IMR-90 (cell line): ENCODE measurements at regions not wholly inside any gene's neighbourhood (a gene's known extent, or its start where the extent isn't known, plus 50 kb on each side); places are given as distances from the start of the nearest gene placed in this dataset.

Source experiments
- ATAC-seq: fragments of 200-7000 bp; cut with Tn5 transposase; 2 replicates; pipeline ENCODE4 v1.9.1; 2020; ENCODE audit warnings: low read depth, mild to moderate bottlenecking, moderate library complexity
- BruUV-seq: library from RNA; stranded (reverse); fragments of 400-500 nt; replicated peaks from 2 replicates; lab custom pipeline; 2021; lab: Mats Ljungman, UMichigan
- CTCF ChIA-PET: fragments of 300-600 bp; formaldehyde crosslinking; extraction: SDS; loops from one replicate; lab custom pipeline; 2021; ENCODE audit warnings: antibody characterized with exemption; lab: Yijun Ruan, JAX
- POLR2A ChIA-PET: fragments of 300-600 bp; sonication (Branson Sonifier 250); formaldehyde crosslinking; loops from one replicate; lab custom pipeline; 2022; ENCODE audit warnings: antibody characterized with exemption; ENCODE audit not compliant: unreplicated experiment; lab: Charles Lee
- DNase-seq: peaks from one replicate; pipeline ENCODE4 v3.0.0; 2013
- H2AFZ ChIP-seq: replicated peaks from 2 replicates; pipeline ENCODE3; 2013; ENCODE audit warnings: low read length, mild to moderate bottlenecking; ENCODE audit not compliant: poor library complexity
- H2AK5ac ChIP-seq: 2 replicates; pipeline ENCODE4 v1.6.1; 2013; ENCODE audit warnings: low read depth, low read length, inconsistent platforms
- H2AK9ac ChIP-seq: replicated peaks from 2 replicates; pipeline ENCODE3; 2013; ENCODE audit warnings: mild to moderate bottlenecking, low read depth, low read length, moderate library complexity; ENCODE audit not compliant: poor library complexity
- H2BK120ac ChIP-seq: 2 replicates; pipeline ENCODE4 v1.6.1; 2013; ENCODE audit warnings: low read depth, low read length, inconsistent platforms
- H2BK15ac ChIP-seq: 3 replicates; pipeline ENCODE4 v1.6.1; 2013; ENCODE audit warnings: low read depth, low read length, inconsistent platforms
- H2BK20ac ChIP-seq: 2 replicates; pipeline ENCODE4 v1.6.1; 2013; ENCODE audit warnings: low read depth, mild to moderate bottlenecking, inconsistent platforms, low read length, moderate library complexity
- H2BK5ac ChIP-seq: 2 replicates; pipeline ENCODE4 v1.6.1; 2013; ENCODE audit warnings: mild to moderate bottlenecking, low read depth, low read length, inconsistent platforms; ENCODE audit not compliant: poor library complexity, severe bottlenecking
- H3K14ac ChIP-seq: replicated peaks from 2 replicates; pipeline ENCODE4 v1.6.1; 2013; ENCODE audit warnings: low read depth, low read length, inconsistent platforms
- H3K18ac ChIP-seq: 2 replicates; pipeline ENCODE4 v1.6.1; 2013; ENCODE audit warnings: low read depth, low read length, control low read depth
- H3K23ac ChIP-seq: 2 replicates; pipeline ENCODE4 v1.6.1; 2013; ENCODE audit warnings: low read depth, low read length, inconsistent platforms
- H3K27ac ChIP-seq: 2 replicates; pipeline ENCODE4 v1.5.1; 2013; ENCODE audit warnings: mild to moderate bottlenecking, control low read depth, low read length; ENCODE audit not compliant: insufficient read depth
- H3K27me3 ChIP-seq: 2 replicates; pipeline ENCODE4 v1.6.1; 2013; ENCODE audit warnings: low read length; ENCODE audit not compliant: control insufficient read depth, insufficient read depth
- H3K36me3 ChIP-seq: 2 replicates; pipeline ENCODE4 v1.6.1; 2013; ENCODE audit warnings: low read length, mixed read lengths; ENCODE audit not compliant: control insufficient read depth, insufficient read depth
- H3K4ac ChIP-seq: 2 replicates; pipeline ENCODE4 v1.6.1; 2013; ENCODE audit warnings: low read depth, low read length, inconsistent platforms
- H3K4me1 ChIP-seq: 2 replicates; pipeline ENCODE4 v1.6.1; 2013; ENCODE audit warnings: low read length, mixed read lengths; ENCODE audit not compliant: control insufficient read depth, insufficient read depth
- H3K4me2 ChIP-seq: 2 replicates; pipeline ENCODE4 v1.6.1; 2013; ENCODE audit warnings: low read depth, mild to moderate bottlenecking, control low read depth, low read length, moderate library complexity
- H3K4me3 ChIP-seq: 2 replicates; pipeline ENCODE4 v1.5.1; 2013; ENCODE audit warnings: low read depth, mild to moderate bottlenecking, control low read depth, low read length, moderate library complexity; ENCODE audit not compliant: insufficient read depth
- H3K56ac ChIP-seq: 2 replicates; pipeline ENCODE4 v1.6.1; 2013; ENCODE audit warnings: low read length, inconsistent platforms; ENCODE audit not compliant: insufficient read depth; ENCODE audit errors: extremely low read depth
- H3K79me1 ChIP-seq, 2 experiments: 2 replicates each; pipeline ENCODE4 v1.6.1; 2013; ENCODE audit warnings: low read length in 2 of 2, inconsistent platforms in 1 of 2, low read depth in 1 of 2
- H3K9ac ChIP-seq: 2 replicates; pipeline ENCODE4 v1.6.1; 2013; ENCODE audit warnings: low read depth, low read length, control low read depth
- H3K9me1 ChIP-seq: 2 replicates; pipeline ENCODE4 v1.6.1; 2013; ENCODE audit warnings: low read length, inconsistent platforms; ENCODE audit not compliant: insufficient read depth
- H3K9me3 ChIP-seq: 2 replicates; pipeline ENCODE4 v1.6.1; 2013; ENCODE audit warnings: low read length; ENCODE audit not compliant: control insufficient read depth, insufficient read depth
- H4K20me1 ChIP-seq: 2 replicates; pipeline ENCODE4 v1.6.1; 2013; ENCODE audit warnings: low read length, inconsistent platforms; ENCODE audit not compliant: insufficient read depth
- H4K5ac ChIP-seq: 2 replicates; pipeline ENCODE4 v1.6.1; 2013; ENCODE audit warnings: mild to moderate bottlenecking, low read depth, low read length, control low read depth
- H4K8ac ChIP-seq, 2 experiments: 2 replicates each; pipeline ENCODE4 v1.6.1; 2013; ENCODE audit warnings: low read depth in 2 of 2, low read length in 2 of 2, control low read depth in 1 of 2, inconsistent platforms in 1 of 2
- H4K91ac ChIP-seq: 2 replicates; pipeline ENCODE4 v1.6.1; 2013; ENCODE audit warnings: low read depth, low read length, inconsistent platforms; ENCODE audit not compliant: insufficient read depth
- CEBPB ChIP-seq: IDR thresholded peaks from 2 replicates; pipeline ENCODE4 v1.6.1; 2012; ENCODE audit warnings: low read depth, low read length, improper control_type of control experiment
- POLR2A ChIP-seq: IDR thresholded peaks from 2 replicates; pipeline ENCODE4 v1.6.1; 2012; ENCODE audit warnings: mild to moderate bottlenecking, low read depth, low read length
- WGBS, 2 experiments: methylation state at CpG; one replicate each; pipeline versions ENCODE4 v1.1.5 to v1.1.7; 2013; ENCODE audit warnings: missing lambda C conversion rate in 2 of 2; ENCODE audit not compliant: insufficient read length in 1 of 2; ENCODE audit errors: extremely low coverage in 2 of 2; 5-methylcytosine and 5-hydroxymethylcytosine counted together
- dilution Hi-C: fragments of 300-500 bp; cut with HindIII; formaldehyde crosslinking; loops from one replicate; pipeline ENCODE4 v1.14.3; 2018; ENCODE audit warnings: low sequenced_read_pairs; ENCODE audit not compliant: unreplicated experiment
- in situ Hi-C: fragments of 300-500 bp; cut with MboI; formaldehyde crosslinking; loops from 3 replicates; pipeline ENCODE4 v1.14.3; 2019; ENCODE audit warnings: low sequenced_read_pairs, inconsistent platforms, mixed read lengths
- intact Hi-C: fragments of 100-400 bp; cut with micrococcal nuclease; formaldehyde crosslinking; loops from 2 replicates; pipeline ENCODE4 v1.10.0; 2022
- TF ChIP-seq, protein P1 (sequence below): fragments of 150-350 bp; IDR thresholded peaks from 2 replicates; pipeline ENCODE4 v1.6.1; 2016; ENCODE audit warnings: low read depth, mild to moderate bottlenecking, low read length, moderate library complexity, borderline replicate concordance

DNA sequence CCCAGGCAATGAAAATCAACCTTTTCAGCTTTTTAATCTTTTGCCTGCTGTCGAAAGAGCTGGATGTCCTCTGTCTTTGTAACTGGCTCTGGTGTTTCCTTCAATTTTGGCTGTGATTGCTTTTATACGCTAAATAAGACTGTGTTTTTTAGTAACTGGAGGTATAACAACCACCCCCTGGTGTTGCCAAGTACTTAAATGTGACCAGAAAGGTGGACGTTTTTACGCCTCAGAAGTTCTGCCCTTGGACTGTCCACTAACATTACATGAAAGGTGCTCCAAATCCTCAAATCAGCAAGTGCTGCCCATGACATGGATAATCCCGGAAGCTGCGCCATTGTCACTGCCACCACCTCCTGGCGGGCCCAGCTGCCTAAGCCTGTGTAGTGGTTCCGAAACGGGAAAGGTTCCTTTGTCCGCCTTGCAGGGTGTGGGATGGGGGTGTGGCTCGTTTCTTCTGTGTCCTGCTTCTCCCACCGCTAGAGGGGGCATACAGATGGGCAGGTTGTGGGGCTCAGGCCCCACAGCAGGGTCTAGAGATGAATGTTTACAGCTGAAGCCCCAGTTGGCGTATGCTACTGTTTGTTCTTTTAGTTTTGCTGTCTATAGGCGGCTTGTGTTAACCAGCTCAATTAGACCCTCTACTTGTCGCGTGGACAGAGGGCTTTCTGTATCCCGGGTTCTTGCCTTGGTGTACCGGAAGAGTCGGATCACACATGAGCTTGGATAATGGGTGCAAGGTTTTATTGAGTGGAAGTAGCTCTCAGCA is 82.2 kb upstream of the SEPTIN5 start (continued):
- TF ChIP-seq, protein P1, sequence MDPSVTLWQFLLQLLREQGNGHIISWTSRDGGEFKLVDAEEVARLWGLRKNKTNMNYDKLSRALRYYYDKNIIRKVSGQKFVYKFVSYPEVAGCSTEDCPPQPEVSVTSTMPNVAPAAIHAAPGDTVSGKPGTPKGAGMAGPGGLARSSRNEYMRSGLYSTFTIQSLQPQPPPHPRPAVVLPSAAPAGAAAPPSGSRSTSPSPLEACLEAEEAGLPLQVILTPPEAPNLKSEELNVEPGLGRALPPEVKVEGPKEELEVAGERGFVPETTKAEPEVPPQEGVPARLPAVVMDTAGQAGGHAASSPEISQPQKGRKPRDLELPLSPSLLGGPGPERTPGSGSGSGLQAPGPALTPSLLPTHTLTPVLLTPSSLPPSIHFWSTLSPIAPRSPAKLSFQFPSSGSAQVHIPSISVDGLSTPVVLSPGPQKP, result no peak

DNA sequence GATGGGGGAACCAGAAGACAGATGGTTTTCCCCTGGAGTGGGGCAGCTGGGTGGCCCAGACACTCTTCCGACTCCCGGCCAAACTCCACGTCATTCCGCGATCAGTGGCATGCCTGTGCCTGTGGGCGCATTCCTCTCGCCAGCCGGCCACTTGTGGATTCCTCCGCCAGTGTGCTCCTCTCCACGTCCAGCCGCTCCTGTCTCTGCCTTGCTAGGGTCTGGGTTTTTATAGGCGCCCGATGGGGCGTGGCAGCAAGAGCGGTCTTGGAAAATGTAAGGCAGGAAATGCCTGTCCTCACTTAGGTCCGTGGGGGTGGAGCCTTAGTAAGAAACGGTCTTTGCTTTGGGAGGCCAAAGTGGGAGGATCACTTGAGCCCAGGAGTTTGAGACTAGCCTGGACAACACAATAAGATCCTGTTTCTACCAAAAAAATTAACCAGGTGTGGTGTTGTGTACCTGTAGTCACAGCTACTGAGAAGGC is 81.6 kb upstream of the SEPTIN5 start:
- Histone ChIP-seq H4K91ac (no peak overlapping the region), H4K20me1 (0 out of 2 replicates have a peak, but pooled peaks cover 3% of the 10 kb centered on the region), H3K56ac (no peak overlapping the region), H3K27me3 (peaks cover 20% of the 10 kb centered on the region), H4K5ac (no peak overlapping the region), H2BK120ac (no peak overlapping the region), H2AFZ (no peak overlapping the region), H3K4ac (no peak overlapping the region), H2BK20ac (no peak overlapping the region), H3K9ac (no peak overlapping the region), H2BK5ac (no peak overlapping the region), H3K4me3 (no peak overlapping the region), H3K36me3 (no peaks in the 10 kb centered on the region), H3K4me2 (no peak overlapping the region), H3K4me1 (no peaks in the 10 kb centered on the region), H2BK15ac (no peak overlapping the region), H2AK9ac (no peak overlapping the region), H3K27ac (no peak overlapping the region), H3K79me1 (no peaks in the 10 kb centered on the region), H3K23ac (no peak overlapping the region), H2AK5ac (no peak overlapping the region), H4K8ac (no peak overlapping the region), H3K14ac (no peak overlapping the region), H3K9me3 (no peaks in the 10 kb centered on the region), H3K18ac (no peak overlapping the region), H3K9me1 (no peaks in the 10 kb centered on the region)
- TF ChIP-seq POLR2A (no peak), CEBPB (no peak)
- TF ChIP-seq, protein P1, result no peak
- ChIA-PET POLR2A (no interaction called here), CTCF (interaction anchor here (0.8 kb wide), 1 partner anchor 84 kb away, joined by 3 read pairs; no protein-coding TSS in a partner anchor)
- no TSS peak for BruUV-seq
- intact Hi-C loops, result loop anchor here (1.0 to 5.0 kb wide), 2 partner anchors 86 to 155 kb away; partner anchors contain the start of genes CDC45 and UFD1
- WGBS, 2 experiments, result 87% methylated on average over 12 of the region's 17 CpGs; no CpG with 5 or more reads in 1 of the 2 experiments
- DNase-seq (no peak), ATAC-seq (no peak)
- dilution Hi-C loops, result no loop called here
- in situ Hi-C loops, result no loop called here
